Chondrocyte (in vitro differentiated cells): ENCODE measurements at regions not wholly inside any gene's neighbourhood (a gene's known extent, or its start where the extent isn't known, plus 50 kb on each side); places are given as distances from the start of the nearest gene placed in this dataset.
A peak's percentile ranks its signal among the peaks of the same experiment; 100 is the strongest.

Experiments used
- DNase-seq: peaks from one replicate; pipeline ENCODE4 v3.0.0; 2021; ENCODE audit warnings: mixed read lengths, low spot score
- H3K27ac Mint-ChIP-seq: one replicate; pipeline ENCODE4 v1.8.0; 2021; ENCODE audit warnings: mild to moderate bottlenecking, moderate library complexity, mixed read lengths; ENCODE audit not compliant: unreplicated experiment
- H3K27me3 Mint-ChIP-seq: 2 replicates; pipeline ENCODE4 v1.8.0; 2021; ENCODE audit warnings: low read depth, mixed read lengths
- H3K36me3 Mint-ChIP-seq: 2 replicates; pipeline ENCODE4 v1.8.0; 2021; ENCODE audit warnings: low read depth, mixed read lengths
- H3K4me1 Mint-ChIP-seq: 2 replicates; pipeline ENCODE4 v1.8.0; 2021; ENCODE audit warnings: low read depth, mild to moderate bottlenecking, mixed read lengths
- H3K4me3 Mint-ChIP-seq: one replicate; pipeline ENCODE4 v1.8.0; 2021; ENCODE audit warnings: mild to moderate bottlenecking, moderate library complexity, mixed read lengths; ENCODE audit not compliant: unreplicated experiment
- H3K9me3 Mint-ChIP-seq: 2 replicates; pipeline ENCODE4 v1.8.0; 2021; ENCODE audit warnings: low read depth, mixed read lengths
- TF ChIP-seq, protein P1 (sequence below): fragments of 200-600 bp; sonication (generic); IDR thresholded peaks from 2 replicates; pipeline ENCODE4 v1.5.0; 2021; ENCODE audit warnings: antibody characterized with exemption, mild to moderate bottlenecking, moderate library complexity

- Mint-ChIP-seq H3K4me1 (peaks cover 19% of the 10 kb centered on the region), H3K27ac (peak overlapping the region; percentile 72), H3K4me3 (peak overlapping the region; percentile 53), H3K27me3 (peaks cover under 1% of the 10 kb centered on the region), H3K9me3 (no peaks in the 10 kb centered on the region), H3K36me3 (peaks cover 2% of the 10 kb centered on the region)
- TF ChIP-seq, protein P1, sequence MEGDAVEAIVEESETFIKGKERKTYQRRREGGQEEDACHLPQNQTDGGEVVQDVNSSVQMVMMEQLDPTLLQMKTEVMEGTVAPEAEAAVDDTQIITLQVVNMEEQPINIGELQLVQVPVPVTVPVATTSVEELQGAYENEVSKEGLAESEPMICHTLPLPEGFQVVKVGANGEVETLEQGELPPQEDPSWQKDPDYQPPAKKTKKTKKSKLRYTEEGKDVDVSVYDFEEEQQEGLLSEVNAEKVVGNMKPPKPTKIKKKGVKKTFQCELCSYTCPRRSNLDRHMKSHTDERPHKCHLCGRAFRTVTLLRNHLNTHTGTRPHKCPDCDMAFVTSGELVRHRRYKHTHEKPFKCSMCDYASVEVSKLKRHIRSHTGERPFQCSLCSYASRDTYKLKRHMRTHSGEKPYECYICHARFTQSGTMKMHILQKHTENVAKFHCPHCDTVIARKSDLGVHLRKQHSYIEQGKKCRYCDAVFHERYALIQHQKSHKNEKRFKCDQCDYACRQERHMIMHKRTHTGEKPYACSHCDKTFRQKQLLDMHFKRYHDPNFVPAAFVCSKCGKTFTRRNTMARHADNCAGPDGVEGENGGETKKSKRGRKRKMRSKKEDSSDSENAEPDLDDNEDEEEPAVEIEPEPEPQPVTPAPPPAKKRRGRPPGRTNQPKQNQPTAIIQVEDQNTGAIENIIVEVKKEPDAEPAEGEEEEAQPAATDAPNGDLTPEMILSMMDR: peak; percentile 66
- no peak for DNase-seq
These were observed 141.4 kb upstream of the PRKCQ start for GRCh38 chr10:6721480-6721879.

- no peaks in the 10 kb centered on the region for H3K9me3 Mint-ChIP-seq
- no peak overlapping the region for H3K4me3 Mint-ChIP-seq
- no peak overlapping the region for H3K27ac Mint-ChIP-seq
- peaks cover 19% of the 10 kb centered on the region for H3K4me1 Mint-ChIP-seq
- DNase-seq: no peak
- H3K27me3 Mint-ChIP-seq: peaks cover 2% of the 10 kb centered on the region
- TF ChIP-seq, protein P1: no peak
- H3K36me3 Mint-ChIP-seq: peaks cover 2% of the 10 kb centered on the region
These were observed 139.5 kb upstream of the PRKCQ start for GRCh38 chr10:6719561-6719960.

GRCh38 chr10:6718550-6718949 is 138.5 kb upstream of the PRKCQ start:
- no peak for DNase-seq
- Mint-ChIP-seq H3K4me1 (peaks cover 19% of the 10 kb centered on the region), H3K36me3 (peaks cover 2% of the 10 kb centered on the region), H3K27me3 (peaks cover 2% of the 10 kb centered on the region), H3K4me3 (no peak overlapping the region), H3K27ac (no peak overlapping the region), H3K9me3 (no peaks in the 10 kb centered on the region)
- TF ChIP-seq, protein P1: no peak

DNA sequence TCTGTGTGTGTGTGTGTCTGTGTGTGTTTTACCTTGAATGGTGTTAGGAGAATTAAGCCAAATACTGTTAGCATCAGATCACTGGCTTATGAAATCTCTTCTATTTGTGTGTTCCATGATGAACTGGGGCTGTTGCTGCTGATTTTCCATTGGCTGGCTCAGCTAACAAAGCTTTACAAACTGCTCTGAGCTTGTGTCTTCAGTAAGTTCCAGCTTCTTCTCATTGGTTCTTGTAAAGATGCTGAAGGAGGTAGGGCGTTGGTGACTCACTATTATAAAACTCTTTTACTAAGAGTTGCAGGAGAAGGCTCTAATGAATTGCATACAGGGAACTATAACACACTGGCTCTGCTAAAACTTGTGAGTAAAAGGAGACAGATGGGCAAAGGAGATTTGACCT is 136.4 kb upstream of the PRKCQ start:
- Mint-ChIP-seq H3K9me3 (no peaks in the 10 kb centered on the region), H3K27me3 (peaks cover 5% of the 10 kb centered on the region), H3K36me3 (peaks cover 2% of the 10 kb centered on the region), H3K4me1 (peaks cover 6% of the 10 kb centered on the region), H3K4me3 (no peak overlapping the region), H3K27ac (no peak overlapping the region)
- DNase-seq: no peak
- TF ChIP-seq, protein P1: no peak

DNA sequence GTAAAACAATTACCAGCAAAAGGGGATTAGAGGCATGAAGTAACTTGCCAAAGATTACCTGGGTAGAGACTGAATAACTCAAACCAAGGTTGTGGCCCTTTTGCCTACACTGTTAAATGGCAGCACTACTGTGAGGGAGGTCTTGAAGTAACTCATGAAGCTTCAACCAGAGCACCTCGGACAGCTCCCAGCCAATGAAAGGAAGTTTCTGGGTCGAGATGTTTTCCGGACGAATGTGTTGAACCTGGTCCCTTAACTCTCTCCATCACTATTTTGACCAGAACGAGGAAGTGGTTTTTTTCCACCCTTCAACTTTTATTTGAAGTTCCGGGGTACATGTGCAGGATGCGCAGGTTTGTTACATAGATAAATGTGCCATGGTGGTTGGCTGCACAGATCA is 133.6 kb upstream of the PRKCQ start:
- Mint-ChIP-seq H3K9me3 (no peaks in the 10 kb centered on the region), H3K27me3 (peaks cover 19% of the 10 kb centered on the region), H3K4me3 (no peak overlapping the region), H3K36me3 (no peaks in the 10 kb centered on the region), H3K27ac (no peak overlapping the region), H3K4me1 (no peaks in the 10 kb centered on the region)
- no peak for DNase-seq
- TF ChIP-seq, protein P1: no peak
